ENCODE measurements at regions not wholly inside any gene's neighbourhood (a gene's known extent, or its start where the extent isn't known, plus 50 kb on each side); places are given as distances from the start of the nearest gene placed in this dataset.

GRCh38 chr4:96108146-96108545 lies 268.3 kb downstream of the PDHA2 start:
- DNase-seq = no peak
- no peak for ATAC-seq
- no peak for TF ChIP-seq POLR2A (IDR thresholded peaks at IDR 0.05)
- TF ChIP-seq CTCF (IDR thresholded peaks at IDR 0.05) = no peak
- Histone ChIP-seq H3K4me1 (peaks cover 3% of the 10 kb centered on the region), H3K4me3 (no peak overlapping the region), H3K36me3 (replicated peaks in 1 of 2; ENCODE audit: insufficient read depth in 1 of 2, low read depth in 2 of 2) (no peaks in the 10 kb centered on the region), H3K27ac (no peak overlapping the region), H3K27me3 (no peaks in the 10 kb centered on the region), H3K9me3 (no peaks in the 10 kb centered on the region)
- 84 to 94% methylated on average over 1 of the region's 1 CpG for WGBS, 2 donors
- intact Hi-C loops (cut with DNase I) = no loop called here

- intact Hi-C loops (cut with DNase I) = no loop called here
Observed at GRCh38 chr4:96112631-96113030, 272.7 kb downstream of the PDHA2 start.

GRCh38 chr4:96120206-96120605 lies 280.3 kb downstream of the PDHA2 start:
- H3K4me3 ChIP-seq = no peak overlapping the region
- no peak overlapping the region for H3K27ac ChIP-seq
- H3K27me3 ChIP-seq = no peaks in the 10 kb centered on the region
- no peaks in the 10 kb centered on the region for H3K4me1 ChIP-seq
- no peaks in the 10 kb centered on the region for H3K9me3 ChIP-seq
- ATAC-seq (no peak), DNase-seq (no peak)
- WGBS, 2 donors = 89 to 95% methylated on average over 1 of the region's 1 CpG
- no peaks in the 10 kb centered on the region for H3K36me3 ChIP-seq (replicated peaks in 1 of 2; ENCODE audit: insufficient read depth in 1 of 2, low read depth in 2 of 2)
- TF ChIP-seq POLR2A (IDR thresholded peaks at IDR 0.05) (no peak), CTCF (IDR thresholded peaks at IDR 0.05) (no peak)
- intact Hi-C loops (cut with DNase I) = no loop called here

More at GRCh38 chr4:96112631-96113030, 272.7 kb downstream of the PDHA2 start:
- Histone ChIP-seq H3K4me1 (no peaks in the 10 kb centered on the region), H3K4me3 (no peak overlapping the region), H3K27ac (no peak overlapping the region), H3K9me3 (no peaks in the 10 kb centered on the region), H3K27me3 (no peaks in the 10 kb centered on the region), H3K36me3 (replicated peaks in 1 of 2; ENCODE audit: insufficient read depth in 1 of 2, low read depth in 2 of 2) (no peaks in the 10 kb centered on the region)
- DNase-seq (no peak), ATAC-seq (no peak)
- TF ChIP-seq POLR2A (IDR thresholded peaks at IDR 0.05) (no peak), CTCF (IDR thresholded peaks at IDR 0.05) (no peak)

- ATAC-seq (no peak), DNase-seq (no peak)
- Histone ChIP-seq H3K36me3 (replicated peaks in 1 of 2; ENCODE audit: insufficient read depth in 1 of 2, low read depth in 2 of 2) (no peaks in the 10 kb centered on the region), H3K4me3 (no peak overlapping the region), H3K4me1 (no peaks in the 10 kb centered on the region), H3K27me3 (no peaks in the 10 kb centered on the region), H3K27ac (no peak overlapping the region), H3K9me3 (no peaks in the 10 kb centered on the region)
- WGBS, 2 donors = 89 to 91% methylated on average over 10 to 24 of the region's 24 CpGs
- TF ChIP-seq CTCF (IDR thresholded peaks at IDR 0.05) = no peak
- no peak for TF ChIP-seq POLR2A (IDR thresholded peaks at IDR 0.05)
- intact Hi-C loops (cut with DNase I) = no loop called here
Observed at GRCh38 chr4:96126227-96126626, 286.3 kb downstream of the PDHA2 start.

GRCh38 chr4:96131186-96131585 lies 291.3 kb downstream of the PDHA2 start:
- intact Hi-C loops (cut with DNase I) = no loop called here
- ATAC-seq = no peak
- DNase-seq = no peak
- H3K27me3 ChIP-seq = no peaks in the 10 kb centered on the region
- H3K9me3 ChIP-seq = no peaks in the 10 kb centered on the region
- H3K27ac ChIP-seq = no peak overlapping the region
- WGBS, 2 donors = 86 to 88% methylated on average over 1 of the region's 1 CpG
- TF ChIP-seq CTCF (IDR thresholded peaks at IDR 0.05) (no peak), POLR2A (IDR thresholded peaks at IDR 0.05) (no peak)
- H3K36me3 ChIP-seq (replicated peaks in 1 of 2; ENCODE audit: insufficient read depth in 1 of 2, low read depth in 2 of 2) = no peaks in the 10 kb centered on the region
- no peak overlapping the region for H3K4me3 ChIP-seq
- H3K4me1 ChIP-seq = no peaks in the 10 kb centered on the region

All from body of pancreas (tissue), 4 donors.